ENCODE measurements at regions not wholly inside any gene's neighbourhood (a gene's known extent, or its start where the extent isn't known, plus 50 kb on each side); places are given as distances from the start of the nearest gene placed in this dataset.

GRCh38 chr4:26074712-26075430 lies 160.9 kb downstream of the SMIM20 start:
- Histone ChIP-seq H3K4me1 (no peaks in the 10 kb centered on the region), H3K9me3 (no peaks in the 10 kb centered on the region), H3K27ac (no peak overlapping the region), H3K36me3 (no peaks in the 10 kb centered on the region), H3K4me3 (no peak overlapping the region), H3K27me3 (no peaks in the 10 kb centered on the region)
- no peak for DNase-seq (ENCODE audit: extremely low spot score in 2 of 2)
- TF ChIP-seq POLR2AphosphoS5 (IDR thresholded peaks at IDR 0.05; ENCODE audit: insufficient read depth in 1 of 2, low read depth in 1 of 2): no peak
- no peak for TF ChIP-seq CTCF (IDR thresholded peaks at IDR 0.05)
- no peak for TF ChIP-seq POLR2A (IDR thresholded peaks at IDR 0.05)
- intact Hi-C loops (cut with DNase I): no loop called here

GRCh38 chr4:26075583-26075982 lies 161.6 kb downstream of the SMIM20 start:
- TF ChIP-seq POLR2A (IDR thresholded peaks at IDR 0.05): no peak
- TF ChIP-seq POLR2AphosphoS5 (IDR thresholded peaks at IDR 0.05; ENCODE audit: insufficient read depth in 1 of 2, low read depth in 1 of 2): peak in 1 of 2 donors; percentile 7
- TF ChIP-seq CTCF (IDR thresholded peaks at IDR 0.05): no peak

GRCh38 chr4:26076000-26076587 lies 162.1 kb downstream of the SMIM20 start:
- TF ChIP-seq POLR2AphosphoS5 (IDR thresholded peaks at IDR 0.05; ENCODE audit: insufficient read depth in 1 of 2, low read depth in 1 of 2) (no peak), CTCF (IDR thresholded peaks at IDR 0.05) (no peak), POLR2A (IDR thresholded peaks at IDR 0.05) (no peak)
- intact Hi-C loops (cut with DNase I): no loop called here

More at GRCh38 chr4:26075583-26075982, 161.6 kb downstream of the SMIM20 start:
- no peak overlapping the region for H3K4me3 ChIP-seq
- H3K9me3 ChIP-seq: no peaks in the 10 kb centered on the region
- H3K36me3 ChIP-seq: no peaks in the 10 kb centered on the region
- no peaks in the 10 kb centered on the region for H3K27me3 ChIP-seq
- no peaks in the 10 kb centered on the region for H3K4me1 ChIP-seq
- intact Hi-C loops (cut with DNase I): no loop called here
- H3K27ac ChIP-seq: no peak overlapping the region
- DNase-seq (ENCODE audit: extremely low spot score in 2 of 2): no peak

GRCh38 chr4:26076896-26077295 lies 162.9 kb downstream of the SMIM20 start:
- peaks cover under 1% of the 10 kb centered on the region for H3K4me1 ChIP-seq
- intact Hi-C loops (cut with DNase I): no loop called here
- no peak for DNase-seq (ENCODE audit: extremely low spot score in 2 of 2)
- H3K36me3 ChIP-seq: no peaks in the 10 kb centered on the region
- H3K9me3 ChIP-seq: no peaks in the 10 kb centered on the region
- no peak overlapping the region for H3K27ac ChIP-seq
- H3K27me3 ChIP-seq: no peaks in the 10 kb centered on the region
- TF ChIP-seq CTCF (IDR thresholded peaks at IDR 0.05) (no peak), POLR2AphosphoS5 (IDR thresholded peaks at IDR 0.05; ENCODE audit: insufficient read depth in 1 of 2, low read depth in 1 of 2) (no peak), POLR2A (IDR thresholded peaks at IDR 0.05) (no peak)
- H3K4me3 ChIP-seq: no peak overlapping the region

More at GRCh38 chr4:26076000-26076587, 162.1 kb downstream of the SMIM20 start:
- H3K36me3 ChIP-seq: no peaks in the 10 kb centered on the region
- DNase-seq (ENCODE audit: extremely low spot score in 2 of 2): no peak
- H3K4me3 ChIP-seq: no peak overlapping the region
- H3K4me1 ChIP-seq: no peaks in the 10 kb centered on the region
- H3K9me3 ChIP-seq: no peaks in the 10 kb centered on the region
- H3K27me3 ChIP-seq: no peaks in the 10 kb centered on the region
- H3K27ac ChIP-seq: no peak overlapping the region

GRCh38 chr4:26077756-26078155 lies 163.7 kb downstream of the SMIM20 start:
- H3K27ac ChIP-seq: no peak overlapping the region
- no peak overlapping the region for H3K4me3 ChIP-seq
- no peaks in the 10 kb centered on the region for H3K27me3 ChIP-seq
- H3K9me3 ChIP-seq: no peaks in the 10 kb centered on the region
- DNase-seq (ENCODE audit: extremely low spot score in 2 of 2): no peak
- intact Hi-C loops (cut with DNase I): no loop called here
- TF ChIP-seq CTCF (IDR thresholded peaks at IDR 0.05) (no peak), POLR2A (IDR thresholded peaks at IDR 0.05) (no peak), POLR2AphosphoS5 (IDR thresholded peaks at IDR 0.05; ENCODE audit: insufficient read depth in 1 of 2, low read depth in 1 of 2) (no peak)
- H3K36me3 ChIP-seq: no peaks in the 10 kb centered on the region
- H3K4me1 ChIP-seq: peaks cover 5% of the 10 kb centered on the region

Data from vagina (tissue), 2 donors.